B cell (primary cell): ENCODE measurements at regions not wholly inside any gene's neighbourhood (a gene's known extent, or its start where the extent isn't known, plus 50 kb on each side); places are given as distances from the start of the nearest gene placed in this dataset.

ENCODE experiments used
- EZH2 ChIP-seq: IDR thresholded peaks from 2 replicates; pipeline ENCODE4 v1.6.1; 2012; ENCODE audit warnings: borderline replicate concordance, low read depth, mild to moderate bottlenecking, moderate library complexity, low read length; ENCODE audit not compliant: insufficient read depth, poor library complexity, severe bottlenecking
- TF ChIP-seq, protein P1 (sequence below): fragments of 200-600 bp; IDR thresholded peaks from one replicate; pipeline ENCODE4 v1.8.0; 2022; ENCODE audit warnings: antibody characterized with exemption, mild to moderate bottlenecking

DNA sequence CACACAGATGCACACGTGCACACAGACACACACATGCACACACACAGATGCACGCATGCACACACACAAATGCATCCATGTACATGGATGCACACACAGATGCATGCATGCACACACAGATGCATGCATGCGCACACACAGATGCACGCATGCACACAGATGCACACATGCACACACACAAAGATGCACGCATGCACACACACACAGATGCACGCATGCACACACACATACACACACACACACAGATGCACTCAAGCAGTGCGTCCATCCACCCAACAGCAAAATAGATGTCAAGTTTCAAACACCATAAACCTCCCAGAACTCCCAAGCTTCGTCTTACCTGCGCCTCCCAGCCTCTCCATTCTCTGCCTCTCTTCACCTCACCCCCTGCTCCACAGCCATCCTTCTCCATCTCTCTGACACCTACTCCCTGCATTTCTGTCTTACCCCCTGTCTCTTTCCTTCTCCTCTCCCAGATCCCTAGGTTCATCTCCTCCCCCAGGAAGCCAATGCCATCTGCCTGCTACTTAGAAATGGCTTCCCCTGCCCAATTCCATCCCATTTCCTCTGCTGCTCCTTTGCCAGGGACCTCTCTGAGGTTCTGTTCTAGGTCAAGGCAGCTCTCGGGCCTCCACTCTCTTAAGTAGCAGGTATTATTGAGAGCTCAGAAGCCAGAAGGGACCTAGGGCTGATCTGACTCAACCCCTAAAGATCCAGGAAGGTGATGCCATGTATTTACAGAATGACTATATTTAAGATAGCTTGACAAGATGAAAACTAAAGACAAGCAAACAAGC is 297.2 kb downstream of the MED10 start:
- TF ChIP-seq EZH2, result no peak
- TF ChIP-seq, protein P1, sequence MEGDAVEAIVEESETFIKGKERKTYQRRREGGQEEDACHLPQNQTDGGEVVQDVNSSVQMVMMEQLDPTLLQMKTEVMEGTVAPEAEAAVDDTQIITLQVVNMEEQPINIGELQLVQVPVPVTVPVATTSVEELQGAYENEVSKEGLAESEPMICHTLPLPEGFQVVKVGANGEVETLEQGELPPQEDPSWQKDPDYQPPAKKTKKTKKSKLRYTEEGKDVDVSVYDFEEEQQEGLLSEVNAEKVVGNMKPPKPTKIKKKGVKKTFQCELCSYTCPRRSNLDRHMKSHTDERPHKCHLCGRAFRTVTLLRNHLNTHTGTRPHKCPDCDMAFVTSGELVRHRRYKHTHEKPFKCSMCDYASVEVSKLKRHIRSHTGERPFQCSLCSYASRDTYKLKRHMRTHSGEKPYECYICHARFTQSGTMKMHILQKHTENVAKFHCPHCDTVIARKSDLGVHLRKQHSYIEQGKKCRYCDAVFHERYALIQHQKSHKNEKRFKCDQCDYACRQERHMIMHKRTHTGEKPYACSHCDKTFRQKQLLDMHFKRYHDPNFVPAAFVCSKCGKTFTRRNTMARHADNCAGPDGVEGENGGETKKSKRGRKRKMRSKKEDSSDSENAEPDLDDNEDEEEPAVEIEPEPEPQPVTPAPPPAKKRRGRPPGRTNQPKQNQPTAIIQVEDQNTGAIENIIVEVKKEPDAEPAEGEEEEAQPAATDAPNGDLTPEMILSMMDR, result no peak
